ENCODE measurements at regions not wholly inside any gene's neighbourhood (a gene's known extent, or its start where the extent isn't known, plus 50 kb on each side); places are given as distances from the start of the nearest gene placed in this dataset.

- DNase-seq = peak; percentile 13 to 36
Measured at GRCh38 chr16:85347213-85347591, 234.9 kb upstream of the CIBAR2 start.

GRCh38 chr16:85348065-85348840 is 236.0 kb upstream of the CIBAR2 start:
- DNase-seq = no peak

GRCh38 chr16:85348911-85349334 is 236.7 kb upstream of the CIBAR2 start:
- DNase-seq = no peak

- no peak for DNase-seq
Measured at GRCh38 chr16:85349365-85350145, 237.3 kb upstream of the CIBAR2 start.

GRCh38 chr16:85350146-85350728 is 238.0 kb upstream of the CIBAR2 start:
- no peak for DNase-seq

GRCh38 chr16:85350973-85351372 is 238.7 kb upstream of the CIBAR2 start:
- DNase-seq = no peak

GRCh38 chr16:85353013-85353412 is 240.7 kb upstream of the CIBAR2 start:
- no peak for DNase-seq

GRCh38 chr16:85353839-85354685 is 241.8 kb upstream of the CIBAR2 start:
- DNase-seq = no peak

GRCh38 chr16:85354686-85355514 is 242.6 kb upstream of the CIBAR2 start:
- no peak for DNase-seq

GRCh38 chr16:85355515-85355837 is 243.2 kb upstream of the CIBAR2 start:
- no peak for DNase-seq

GRCh38 chr16:85356157-85356556 is 243.9 kb upstream of the CIBAR2 start:
- DNase-seq = no peak

GRCh38 chr16:85357323-85357722 is 245.1 kb upstream of the CIBAR2 start:
- DNase-seq = no peak

- DNase-seq = no peak
Measured at GRCh38 chr16:85357924-85358505, 245.7 kb upstream of the CIBAR2 start.

GRCh38 chr16:85358704-85359146 is 246.5 kb upstream of the CIBAR2 start:
- no peak for DNase-seq

GRCh38 chr16:85359147-85359822 is 247.0 kb upstream of the CIBAR2 start:
- no peak for DNase-seq

- no peak for DNase-seq
Measured at GRCh38 chr16:85360323-85361277, 248.3 kb upstream of the CIBAR2 start.

GRCh38 chr16:85361441-85362118 is 249.3 kb upstream of the CIBAR2 start:
- DNase-seq = no peak

- DNase-seq = no peak
Measured at GRCh38 chr16:85362443-85362842, 250.2 kb upstream of the CIBAR2 start.

GRCh38 chr16:85363427-85363826 is 249.7 kb upstream of the GSE1 start:
- no peak for DNase-seq
